ENCODE measurements at regions not wholly inside any gene's neighbourhood (a gene's known extent, or its start where the extent isn't known, plus 50 kb on each side); places are given as distances from the start of the nearest gene placed in this dataset.
"Not testable (repeated sequence)": the region's sequence is repeated elsewhere in the genome, so short reads cannot be mapped to it uniquely, and the experiment has no call there.

DNA sequence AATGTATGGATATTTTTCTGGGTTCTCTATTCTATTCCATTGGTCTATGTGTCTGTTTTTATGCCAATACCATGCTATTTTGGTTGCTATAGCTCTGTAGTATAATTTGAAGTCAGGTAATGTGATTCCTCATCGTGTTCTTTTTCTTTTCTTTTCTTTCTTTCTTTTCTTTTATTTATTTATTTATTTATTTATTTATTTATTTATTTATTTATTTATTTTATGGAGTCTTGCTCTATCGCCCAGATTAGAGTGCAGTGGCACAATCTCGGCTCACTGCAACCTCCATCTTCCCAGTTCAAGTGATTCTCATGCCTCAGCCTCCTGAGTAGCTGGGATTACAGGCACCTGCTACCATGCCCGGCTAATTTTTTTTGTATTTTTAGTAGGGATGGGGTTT, 315.2 kb downstream of the SV2B start:
- H3K79me2 ChIP-seq (ENCODE audit: insufficient read depth, low read length); in situ Hi-C loops (cut with HindIII; ENCODE audit: extremely low pct_ligation_motif_present, low pct_unique_long_range_greater_than_20kb); ATAC-seq; H2AFZ ChIP-seq (ENCODE audit: low read length); H3K9ac ChIP-seq (ENCODE audit: insufficient read depth, low read depth, low read length); FAIRE-seq; H3K4me3 ChIP-seq (replicated peaks in 1 of 3; ENCODE audit: insufficient read depth in 1 of 3, low read depth in 2 of 3, low read length in 3 of 3); H4K20me1 ChIP-seq (ENCODE audit: insufficient read depth, low read length); DNase-seq (ENCODE audit: low spot score); H3K9me3 ChIP-seq (ENCODE audit: low read length); H3K4me2 ChIP-seq (ENCODE audit: low read depth, low read length); H3K4me1 ChIP-seq (ENCODE audit: insufficient read depth, low read length); CTCF ChIA-PET (ENCODE audit: low intra/inter-chr PET ratio, low total read pairs); H3K27me3 ChIP-seq (ENCODE audit: control insufficient read depth in 1 of 2, insufficient read depth in 2 of 2, low read length in 2 of 2); H3K27ac ChIP-seq (ENCODE audit: extremely low read length, insufficient read depth, low read length); intact Hi-C loops (cut with micrococcal nuclease; ENCODE audit: unreplicated experiment); POLR2A ChIA-PET; BruUV-seq (replicated peaks); H3K36me3 ChIP-seq (replicated peaks in 1 of 2; ENCODE audit: control insufficient read depth in 1 of 2, insufficient read depth in 2 of 2, low read length in 2 of 2): not testable (repeated sequence)
- under 1% methylated on average over 4 of the region's 4 CpGs for WGBS (ENCODE audit: low lambda C conversion rate)

DNA sequence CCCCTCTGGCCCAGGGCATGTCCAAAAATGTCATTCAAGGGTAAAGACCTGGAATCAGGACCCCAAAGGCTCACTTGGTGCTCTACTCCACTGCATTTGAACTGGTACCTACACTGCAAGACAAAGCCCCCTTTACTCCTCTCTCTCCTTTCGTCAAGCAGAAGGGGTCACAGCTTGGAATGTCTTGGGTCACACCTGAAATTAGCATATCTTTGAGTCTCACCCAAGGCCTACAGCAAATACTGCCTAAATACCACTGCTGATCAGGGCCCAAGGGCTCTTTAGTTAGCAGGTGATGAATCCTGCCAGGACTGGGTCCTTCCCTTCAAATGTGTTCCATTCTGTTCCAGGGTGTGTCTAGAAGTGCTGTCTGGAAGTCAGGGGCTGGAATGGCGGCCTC, 320.6 kb downstream of the SV2B start:
- Histone ChIP-seq H2AFZ (ENCODE audit: low read length) (no peak overlapping the region), H3K9me3 (ENCODE audit: low read length) (no peaks in the 10 kb centered on the region), H3K4me1 (ENCODE audit: insufficient read depth, low read length) (no peaks in the 10 kb centered on the region), H3K4me2 (ENCODE audit: low read depth, low read length) (no peak overlapping the region), H4K20me1 (ENCODE audit: insufficient read depth, low read length) (no peaks in the 10 kb centered on the region), H3K27ac (ENCODE audit: extremely low read length, insufficient read depth, low read length) (no peak overlapping the region), H3K27me3 (ENCODE audit: control insufficient read depth in 1 of 2, insufficient read depth in 2 of 2, low read length in 2 of 2) (no peaks in the 10 kb centered on the region), H3K79me2 (ENCODE audit: insufficient read depth, low read length) (no peaks in the 10 kb centered on the region), H3K36me3 (replicated peaks in 1 of 2; ENCODE audit: control insufficient read depth in 1 of 2, insufficient read depth in 2 of 2, low read length in 2 of 2) (no peaks in the 10 kb centered on the region), H3K4me3 (replicated peaks in 1 of 3; ENCODE audit: insufficient read depth in 1 of 3, low read depth in 2 of 3, low read length in 3 of 3) (no peak overlapping the region), H3K9ac (ENCODE audit: insufficient read depth, low read depth, low read length) (no peak overlapping the region)
- 0% methylated on average over 1 of the region's 2 CpGs for WGBS (ENCODE audit: low lambda C conversion rate)
- ATAC-seq = no peak
- in situ Hi-C loops (cut with HindIII; ENCODE audit: extremely low pct_ligation_motif_present, low pct_unique_long_range_greater_than_20kb) = no loop called here
- no peak for DNase-seq (ENCODE audit: low spot score)
- POLR2A ChIA-PET = no interaction called here
- CTCF ChIA-PET (ENCODE audit: low intra/inter-chr PET ratio, low total read pairs) = no interaction called here
- no peak for FAIRE-seq
- intact Hi-C loops (cut with micrococcal nuclease; ENCODE audit: unreplicated experiment) = no loop called here
- BruUV-seq (replicated peaks) = no TSS peak
- TF ChIP-seq E2F2 (CRISPR knock-in tag; IDR thresholded peaks at IDR 0.05; ENCODE audit: borderline replicate concordance) (no peak), KDM5B (CRISPR knock-in tag; IDR thresholded peaks at IDR 0.05; ENCODE audit: borderline replicate concordance) (no peak), MTF2 (CRISPR knock-in tag; IDR thresholded peaks at IDR 0.05; ENCODE audit: borderline replicate concordance) (no peak), ZNF446 (CRISPR knock-in tag; IDR thresholded peaks at IDR 0.05) (no peak), ZNF484 (CRISPR knock-in tag; IDR thresholded peaks at IDR 0.05; ENCODE audit: borderline replicate concordance, low read depth) (no peak), ZNF10 (CRISPR knock-in tag; IDR thresholded peaks at IDR 0.05; ENCODE audit: borderline replicate concordance, low read depth) (no peak)
- TF ChIP-seq, protein P1, sequence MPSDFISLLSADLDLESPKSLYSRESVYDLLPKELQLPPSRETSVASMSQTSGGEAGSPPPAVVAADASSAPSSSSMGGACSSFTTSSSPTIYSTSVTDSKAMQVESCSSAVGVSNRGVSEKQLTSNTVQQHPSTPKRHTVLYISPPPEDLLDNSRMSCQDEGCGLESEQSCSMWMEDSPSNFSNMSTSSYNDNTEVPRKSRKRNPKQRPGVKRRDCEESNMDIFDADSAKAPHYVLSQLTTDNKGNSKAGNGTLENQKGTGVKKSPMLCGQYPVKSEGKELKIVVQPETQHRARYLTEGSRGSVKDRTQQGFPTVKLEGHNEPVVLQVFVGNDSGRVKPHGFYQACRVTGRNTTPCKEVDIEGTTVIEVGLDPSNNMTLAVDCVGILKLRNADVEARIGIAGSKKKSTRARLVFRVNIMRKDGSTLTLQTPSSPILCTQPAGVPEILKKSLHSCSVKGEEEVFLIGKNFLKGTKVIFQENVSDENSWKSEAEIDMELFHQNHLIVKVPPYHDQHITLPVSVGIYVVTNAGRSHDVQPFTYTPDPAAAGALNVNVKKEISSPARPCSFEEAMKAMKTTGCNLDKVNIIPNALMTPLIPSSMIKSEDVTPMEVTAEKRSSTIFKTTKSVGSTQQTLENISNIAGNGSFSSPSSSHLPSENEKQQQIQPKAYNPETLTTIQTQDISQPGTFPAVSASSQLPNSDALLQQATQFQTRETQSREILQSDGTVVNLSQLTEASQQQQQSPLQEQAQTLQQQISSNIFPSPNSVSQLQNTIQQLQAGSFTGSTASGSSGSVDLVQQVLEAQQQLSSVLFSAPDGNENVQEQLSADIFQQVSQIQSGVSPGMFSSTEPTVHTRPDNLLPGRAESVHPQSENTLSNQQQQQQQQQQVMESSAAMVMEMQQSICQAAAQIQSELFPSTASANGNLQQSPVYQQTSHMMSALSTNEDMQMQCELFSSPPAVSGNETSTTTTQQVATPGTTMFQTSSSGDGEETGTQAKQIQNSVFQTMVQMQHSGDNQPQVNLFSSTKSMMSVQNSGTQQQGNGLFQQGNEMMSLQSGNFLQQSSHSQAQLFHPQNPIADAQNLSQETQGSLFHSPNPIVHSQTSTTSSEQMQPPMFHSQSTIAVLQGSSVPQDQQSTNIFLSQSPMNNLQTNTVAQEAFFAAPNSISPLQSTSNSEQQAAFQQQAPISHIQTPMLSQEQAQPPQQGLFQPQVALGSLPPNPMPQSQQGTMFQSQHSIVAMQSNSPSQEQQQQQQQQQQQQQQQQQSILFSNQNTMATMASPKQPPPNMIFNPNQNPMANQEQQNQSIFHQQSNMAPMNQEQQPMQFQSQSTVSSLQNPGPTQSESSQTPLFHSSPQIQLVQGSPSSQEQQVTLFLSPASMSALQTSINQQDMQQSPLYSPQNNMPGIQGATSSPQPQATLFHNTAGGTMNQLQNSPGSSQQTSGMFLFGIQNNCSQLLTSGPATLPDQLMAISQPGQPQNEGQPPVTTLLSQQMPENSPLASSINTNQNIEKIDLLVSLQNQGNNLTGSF (CRISPR knock-in tag; IDR thresholded peaks at IDR 0.05) = no peak
- TF ChIP-seq, protein P2, sequence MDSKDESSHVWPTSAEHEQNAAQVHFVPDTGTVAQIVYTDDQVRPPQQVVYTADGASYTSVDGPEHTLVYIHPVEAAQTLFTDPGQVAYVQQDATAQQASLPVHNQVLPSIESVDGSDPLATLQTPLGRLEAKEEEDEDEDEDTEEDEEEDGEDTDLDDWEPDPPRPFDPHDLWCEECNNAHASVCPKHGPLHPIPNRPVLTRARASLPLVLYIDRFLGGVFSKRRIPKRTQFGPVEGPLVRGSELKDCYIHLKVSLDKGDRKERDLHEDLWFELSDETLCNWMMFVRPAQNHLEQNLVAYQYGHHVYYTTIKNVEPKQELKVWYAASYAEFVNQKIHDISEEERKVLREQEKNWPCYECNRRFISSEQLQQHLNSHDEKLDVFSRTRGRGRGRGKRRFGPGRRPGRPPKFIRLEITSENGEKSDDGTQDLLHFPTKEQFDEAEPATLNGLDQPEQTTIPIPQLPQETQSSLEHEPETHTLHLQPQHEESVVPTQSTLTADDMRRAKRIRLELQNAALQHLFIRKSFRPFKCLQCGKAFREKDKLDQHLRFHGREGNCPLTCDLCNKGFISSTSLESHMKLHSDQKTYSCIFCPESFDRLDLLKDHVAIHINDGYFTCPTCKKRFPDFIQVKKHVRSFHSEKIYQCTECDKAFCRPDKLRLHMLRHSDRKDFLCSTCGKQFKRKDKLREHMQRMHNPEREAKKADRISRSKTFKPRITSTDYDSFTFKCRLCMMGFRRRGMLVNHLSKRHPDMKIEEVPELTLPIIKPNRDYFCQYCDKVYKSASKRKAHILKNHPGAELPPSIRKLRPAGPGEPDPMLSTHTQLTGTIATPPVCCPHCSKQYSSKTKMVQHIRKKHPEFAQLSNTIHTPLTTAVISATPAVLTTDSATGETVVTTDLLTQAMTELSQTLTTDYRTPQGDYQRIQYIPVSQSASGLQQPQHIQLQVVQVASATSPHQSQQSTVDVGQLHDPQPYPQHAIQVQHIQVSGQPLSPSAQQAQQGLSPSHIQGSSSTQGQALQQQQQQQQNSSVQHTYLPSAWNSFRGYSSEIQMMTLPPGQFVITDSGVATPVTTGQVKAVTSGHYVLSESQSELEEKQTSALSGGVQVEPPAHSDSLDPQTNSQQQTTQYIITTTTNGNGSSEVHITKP (CRISPR knock-in tag; IDR thresholded peaks at IDR 0.05; ENCODE audit: low read depth) = no peak

Data from HepG2 (cell line).